K562 (cell line): ENCODE measurements at regions not wholly inside any gene's neighbourhood (a gene's known extent, or its start where the extent isn't known, plus 50 kb on each side); places are given as distances from the start of the nearest gene placed in this dataset.

Experiments
- ATAC-seq: fragments of 200-7000 bp; cut with Tn5 transposase; 3 replicates; pipeline ENCODE4 v1.9.1; 2020; ENCODE audit warnings: moderate library complexity
- BruUV-seq: library from RNA; stranded (reverse); fragments of 400-500 nt; replicated peaks from 2 replicates; lab custom pipeline; 2021; lab: Mats Ljungman, UMichigan
- CTCF ChIA-PET: fragments of 300-600 bp; formaldehyde crosslinking; extraction: SDS; loops from one replicate; lab custom pipeline; 2021; ENCODE audit warnings: low intra/inter-chr PET ratio; lab: Yijun Ruan, JAX
- POLR2A ChIA-PET: fragments of 300-600, 350-650 bp; sonication (Branson Sonifier 250); formaldehyde crosslinking; extraction: SDS; loops from one replicate; lab custom pipeline; 2021; ENCODE audit warnings: antibody characterized with exemption, inconsistent platforms; lab: Yijun Ruan, JAX
- DNase-seq, 4 experiments: peaks; one replicate each; pipeline versions ENCODE4 v3.0.0 to v3.0.0-alpha.2; 2011 to 2018; ENCODE audit warnings: low spot score in 3 of 4, mixed read lengths in 3 of 4; ENCODE audit errors: extremely low read depth in 1 of 4
- FAIRE-seq: peaks from 2 replicates; lab custom pipeline; 2011; peaks lifted over from hg19 to GRCh38; lab: Jason Lieb, UNC
- H2AFZ ChIP-seq: 2 replicates; pipeline ENCODE4 v1.6.0; 2011; ENCODE audit warnings: low read depth, low read length, control low read depth, inconsistent platforms
- H3K27ac ChIP-seq: fragments of 200-600 bp; 3 replicates; pipeline ENCODE4 v1.8.0; 2011; ENCODE audit warnings: low read depth, mild to moderate bottlenecking, control low read depth, inconsistent platforms, low read length, moderate library complexity, mixed read lengths; ENCODE audit errors: extremely low read depth
- H3K27me3 ChIP-seq, 2 experiments: fragments of 300-600 bp in 1 of 2; 2 replicates in 1 of 2; 3 replicates in 1 of 2; pipeline versions ENCODE4 v1.6.0 to v1.8.0; 2011; ENCODE audit warnings: inconsistent platforms in 2 of 2, low read length in 2 of 2, mild to moderate bottlenecking in 1 of 2, mixed read lengths in 1 of 2, moderate library complexity in 1 of 2; ENCODE audit not compliant: control insufficient read depth in 2 of 2, insufficient read depth in 2 of 2
- H3K36me3 ChIP-seq: fragments of 300-600 bp; 3 replicates; pipeline ENCODE4 v1.8.0; 2011; ENCODE audit warnings: mild to moderate bottlenecking, low read length, inconsistent platforms; ENCODE audit not compliant: control insufficient read depth, insufficient read depth
- H3K4me1 ChIP-seq, 2 experiments: fragments of 200-600 bp in 1 of 2; replicated peaks in 1 of 2; 2 replicates in 1 of 2; 3 replicates in 1 of 2; pipeline versions ENCODE4 v1.5.1 to v1.8.0; 2011; ENCODE audit warnings: inconsistent platforms in 2 of 2, low read length in 2 of 2, mild to moderate bottlenecking in 1 of 2, mixed read lengths in 1 of 2, moderate library complexity in 1 of 2; ENCODE audit not compliant: control insufficient read depth in 2 of 2, insufficient read depth in 2 of 2
- H3K4me2 ChIP-seq: 2 replicates; pipeline ENCODE4 v1.6.1; 2011; ENCODE audit warnings: low read length, control low read depth, inconsistent platforms, mixed read lengths; ENCODE audit not compliant: insufficient read depth
- H3K4me3 ChIP-seq: fragments of 200-600 bp; sonication (generic), shearing (Covaris generic); 2 replicates; pipeline ENCODE4 v1.5.1; 2016; ENCODE audit warnings: control low read depth, inconsistent platforms
- H3K79me2 ChIP-seq: fragments of 200-600 bp; 3 replicates; pipeline ENCODE4 v1.8.0; 2011; ENCODE audit warnings: low read length, inconsistent platforms; ENCODE audit not compliant: control insufficient read depth, insufficient read depth
- H3K9ac ChIP-seq, 2 experiments: 2 replicates each; pipeline versions ENCODE4 v1.6.0 to v1.6.1; 2011; ENCODE audit warnings: low read depth in 2 of 2, low read length in 2 of 2, control low read depth in 1 of 2, inconsistent platforms in 1 of 2, mild to moderate bottlenecking in 1 of 2, mixed read lengths in 1 of 2; ENCODE audit not compliant: insufficient read depth in 1 of 2
- H3K9me1 ChIP-seq: one replicate; pipeline ENCODE4 v1.6.0; 2011; ENCODE audit warnings: inconsistent platforms, mild to moderate bottlenecking, low read length, moderate library complexity; ENCODE audit not compliant: control insufficient read depth, insufficient read depth
- H3K9me3 ChIP-seq: replicated peaks from 2 replicates; pipeline ENCODE4 v1.5.1; 2011; ENCODE audit warnings: low read depth, low read length, inconsistent platforms; ENCODE audit not compliant: control insufficient read depth, insufficient read depth
- H4K20me1 ChIP-seq: replicated peaks from 2 replicates; pipeline ENCODE4 v1.6.1; 2011; ENCODE audit warnings: low read length, inconsistent platforms, mixed read lengths; ENCODE audit not compliant: control insufficient read depth, insufficient read depth
- ARID1B ChIP-seq: fragments of 450-650 bp; IDR thresholded peaks from 2 replicates; pipeline ENCODE4 v1.6.1; 2016; ENCODE audit warnings: antibody characterized with exemption, mild to moderate bottlenecking, inconsistent platforms
- CBFA2T2 ChIP-seq: fragments of 450-650 bp; conservative IDR thresholded peaks from 2 replicates; pipeline ENCODE4 v1.6.1; 2017; ENCODE audit warnings: mild to moderate bottlenecking
- CXXC5 ChIP-seq: fragments of 250-450 bp; sonication (Bioruptor Pico); IDR thresholded peaks from 2 replicates; pipeline ENCODE4 v1.8.0; 2022; ENCODE audit warnings: inconsistent platforms, mild to moderate bottlenecking, moderate library complexity
- DACH1 ChIP-seq: fragments of 450-650 bp; IDR thresholded peaks from 2 replicates; pipeline ENCODE4 v1.6.1; 2018; ENCODE audit not compliant: partially characterized antibody
- FOXA3 ChIP-seq, 2 experiments: fragments of 450-650 bp in 1 of 2; sonication (generic) in 1 of 2; formaldehyde crosslinking; IDR thresholded peaks in 1 of 2; conservative IDR thresholded peaks in 1 of 2; 2 replicates each; pipeline versions ENCODE4 v1.4.0 to v1.8.0; 2020 to 2022; ENCODE audit warnings: mild to moderate bottlenecking in 2 of 2, missing genetic modification reagents in 1 of 2
- KLF10 ChIP-seq: fragments of 250-450 bp; sonication (Bioruptor Pico); IDR thresholded peaks from 2 replicates; pipeline ENCODE4 v1.6.1; 2021; ENCODE audit warnings: matching md5 sums
- MCM5 ChIP-seq: fragments of 450-650 bp; IDR thresholded peaks from 2 replicates; pipeline ENCODE4 v1.6.1; 2016; ENCODE audit warnings: low read depth
- PHF21A ChIP-seq: fragments of 450-650 bp; IDR thresholded peaks from 2 replicates; pipeline ENCODE4 v1.6.1; 2017; ENCODE audit warnings: low read depth, borderline replicate concordance
- PML ChIP-seq: IDR thresholded peaks from 2 replicates; pipeline ENCODE4 v1.6.1; 2012; ENCODE audit warnings: low read length, inconsistent platforms
- PTTG1 ChIP-seq: fragments of 450-650 bp; IDR thresholded peaks from 2 replicates; pipeline ENCODE4 v1.6.1; 2016; ENCODE audit warnings: low read depth, mild to moderate bottlenecking, missing genetic modification characterization, missing compliant biosample characterization
- SMARCA4 ChIP-seq: fragments of 450-650 bp; IDR thresholded peaks from 2 replicates; pipeline ENCODE4 v1.6.1; 2016
- SMARCC2 ChIP-seq: fragments of 450-650 bp; IDR thresholded peaks from 2 replicates; pipeline ENCODE4 v1.6.1; 2017; ENCODE audit warnings: antibody characterized with exemption, moderate library complexity, mild to moderate bottlenecking, low read depth
- SMARCE1 ChIP-seq: fragments of 450-650 bp; IDR thresholded peaks from 2 replicates; pipeline ENCODE4 v1.7.1; 2016; ENCODE audit warnings: mild to moderate bottlenecking
- SPI1 ChIP-seq: IDR thresholded peaks from 2 replicates; pipeline ENCODE4 v1.6.1; 2011; ENCODE audit warnings: low read depth, low read length, control low read depth, borderline replicate concordance
- TCF3 ChIP-seq: sonication (generic); formaldehyde crosslinking; IDR thresholded peaks from 2 replicates; pipeline ENCODE4 v1.4.0; 2020; ENCODE audit warnings: mild to moderate bottlenecking, missing genetic modification reagents
- TEAD4 ChIP-seq, 2 experiments: sonication (generic) in 1 of 2; formaldehyde crosslinking in 1 of 2; IDR thresholded peaks; 2 replicates each; pipeline versions ENCODE4 v1.6.1 to v1.8.0; 2012 to 2022; ENCODE audit warnings: borderline replicate concordance in 1 of 2, inconsistent platforms in 1 of 2, low read length in 1 of 2, mild to moderate bottlenecking in 1 of 2, missing genetic modification reagents in 1 of 2
- ZMIZ1 ChIP-seq, 2 experiments: fragments of 150-350 bp in 1 of 2; IDR thresholded peaks; 2 replicates each; pipeline ENCODE4 v1.6.1; 2012 to 2016; ENCODE audit warnings: low read depth in 2 of 2, low read length in 2 of 2, mild to moderate bottlenecking in 1 of 2, moderate library complexity in 1 of 2
- ZNF274 ChIP-seq: IDR thresholded peaks from 2 replicates; pipeline ENCODE4 v1.6.1; 2011; ENCODE audit warnings: low read depth, mild to moderate bottlenecking, low read length, moderate library complexity, borderline replicate concordance
- ZNF316 ChIP-seq: fragments of 450-650 bp; IDR thresholded peaks from 2 replicates; pipeline ENCODE4 v1.6.1; 2016
- WGBS: fragments of 100-300 bp; shearing (Covaris generic); methylation state at CpG from one replicate; pipeline ENCODE4 v1.1.6; 2016; ENCODE audit warnings: low coverage, mixed read lengths; ENCODE audit not compliant: insufficient coverage; ENCODE audit errors: missing lambda C conversion rate; 5-methylcytosine and 5-hydroxymethylcytosine counted together
- in situ Hi-C: fragments of 300-500 bp; cut with MboI; formaldehyde crosslinking; loops from 4 replicates; pipeline ENCODE4 v1.15.0; 2018; ENCODE audit warnings: inconsistent platforms, mixed read lengths
- intact Hi-C: fragments of 100-400 bp; cut with micrococcal nuclease; formaldehyde crosslinking; loops from 2 replicates; pipeline ENCODE4 v1.14.2; 2022

- TF ChIP-seq ARID1B (peak; percentile 42; the same call in 1 of the 2 replicates), ZNF316 (0 out of 2 replicates have a peak, but pooled peaks have one; percentile 16), KLF10 (CRISPR knock-in tag) (no peak), SMARCA4 (peak; percentile 19; the same call in 1 of the 2 replicates), PML (no peak), MCM5 (no peak), SMARCE1 (peak; percentile 29; the same call in 1 of the 2 replicates)
Observed at GRCh38 chr7:12949060-12949931, 261.9 kb downstream of the ARL4A start (continued).

- no TSS peak for BruUV-seq
- peak overlapping the region; percentile 64; the same call in 2 of the 3 replicates for H3K27ac ChIP-seq
- H3K9me3 ChIP-seq = no peaks in the 10 kb centered on the region
- no peaks in the 10 kb centered on the region for H3K9me1 ChIP-seq
- no peak overlapping the region for H3K4me2 ChIP-seq
- FAIRE-seq (no peak), ATAC-seq (peak; percentile 84), DNase-seq (peak in 2 of 4 experiments; percentile 51 to 57)
- H4K20me1 ChIP-seq = no peaks in the 10 kb centered on the region
- H3K27me3 ChIP-seq = no peaks in the 10 kb centered on the region
- POLR2A ChIA-PET = interaction anchor here (0.8 to 1.6 kb wide), 5 partner anchors 9 to 265 kb away, joined by 3 to 4 read pairs (median 3); no protein-coding TSS in a partner anchor
- intact Hi-C loops (loop anchor here (5.0 kb wide), 2 partner anchors 114 to 314 kb away; no protein-coding TSS in a partner anchor), in situ Hi-C loops (no loop called here)
- no peak overlapping the region for H3K4me3 ChIP-seq
- no peaks in the 10 kb centered on the region for H3K36me3 ChIP-seq
- WGBS = 26% methylated on average over 6 of the region's 6 CpGs
- CTCF ChIA-PET = no interaction called here
- no peak overlapping the region for H2AFZ ChIP-seq
- peaks cover 0 to 10% of the 10 kb centered on the region in 2 experiments; a peak in 3 of 5 replicates for H3K4me1 ChIP-seq
- no peaks in the 10 kb centered on the region for H3K79me2 ChIP-seq
- no peak overlapping the region for H3K9ac ChIP-seq
- TF ChIP-seq PTTG1 = no peak
- no peak for TF ChIP-seq SPI1
- peak; percentile 44 for TF ChIP-seq DACH1
- TF ChIP-seq ZMIZ1 (IDR thresholded peaks at IDR 0.05; ENCODE audit: low read depth in 2 of 2, low read length in 2 of 2) = 0 out of 4 replicates have a peak, but pooled peaks of 1 of the 2 experiments have one; percentile 44
- peak; percentile 94 for TF ChIP-seq SMARCC2
- TF ChIP-seq ZNF274 = no peak
- peak; percentile 99 for TF ChIP-seq SMARCA4
- TF ChIP-seq TCF3 = peak; percentile 56
- peak; percentile 53; the same call in 1 of the 2 replicates for TF ChIP-seq CBFA2T2
- no peak for TF ChIP-seq PHF21A
- TF ChIP-seq CXXC5 (CRISPR knock-in tag) = peak; percentile 25; the same call in 1 of the 2 replicates
- TF ChIP-seq TEAD4 (IDR thresholded peaks at IDR 0.05; ENCODE audit: low read length) = peak; percentile 80
- no peak for TF ChIP-seq TEAD4 (CRISPR knock-in tag; IDR thresholded peaks at IDR 0.05; ENCODE audit: borderline replicate concordance)
- peak; percentile 99 to 100 for TF ChIP-seq FOXA3 (CRISPR knock-in tag; conservative IDR thresholded peaks at IDR 0.05 in 1 of 2, IDR thresholded peaks at IDR 0.05 in 1 of 2)
Observed at GRCh38 chr7:12951397-12951801, 264.0 kb downstream of the ARL4A start.
